ENCODE measurements at regions not wholly inside any gene's neighbourhood (a gene's known extent, or its start where the extent isn't known, plus 50 kb on each side); places are given as distances from the start of the nearest gene placed in this dataset.

- DNase-seq, result no peak
Observed at GRCh38 chr2:59490994-59491393, 1062.5 kb downstream of the BCL11A start.

GRCh38 chr2:59490192-59490591 is 1063.3 kb downstream of the BCL11A start:
- DNase-seq, result no peak

GRCh38 chr2:59484673-59485072 is 1068.8 kb downstream of the BCL11A start:
- no peak for DNase-seq

GRCh38 chr2:59463426-59463825 is 1090.0 kb downstream of the BCL11A start:
- peak; percentile 91 for DNase-seq

- no peak for DNase-seq
Observed at GRCh38 chr2:59462422-59463197, 1090.8 kb downstream of the BCL11A start.

- no peak for DNase-seq
Observed at GRCh38 chr2:59461127-59461526, 1092.3 kb downstream of the BCL11A start.

- no peak for DNase-seq
Observed at GRCh38 chr2:59458800-59459199, 1094.7 kb downstream of the BCL11A start.

- DNase-seq, result no peak
Observed at GRCh38 chr2:59456285-59456684, 1097.2 kb downstream of the BCL11A start.

- DNase-seq, result no peak
Observed at GRCh38 chr2:59449274-59449673, 1104.2 kb downstream of the BCL11A start.

- DNase-seq, result no peak
Observed at GRCh38 chr2:59440491-59440890, 1113.0 kb downstream of the BCL11A start.

GRCh38 chr2:59435635-59436034 is 1117.8 kb downstream of the BCL11A start:
- DNase-seq, result no peak

GRCh38 chr2:59428940-59429339 is 1124.5 kb downstream of the BCL11A start:
- no peak for DNase-seq

- DNase-seq, result no peak
Observed at GRCh38 chr2:59427980-59428379, 1125.5 kb downstream of the BCL11A start.

- DNase-seq, result no peak
Observed at GRCh38 chr2:59425247-59425646, 1128.2 kb downstream of the BCL11A start.

GRCh38 chr2:59413751-59414570 is 1139.5 kb downstream of the BCL11A start:
- DNase-seq, result no peak

- DNase-seq, result no peak
Observed at GRCh38 chr2:59399126-59399525, 1154.3 kb downstream of the BCL11A start.

GRCh38 chr2:59398081-59398480 is 1155.4 kb downstream of the BCL11A start:
- no peak for DNase-seq

- no peak for DNase-seq
Observed at GRCh38 chr2:59395119-59395518, 1154.0 kb upstream of the FANCL start.

GRCh38 chr2:59391896-59392295 is 1150.8 kb upstream of the FANCL start:
- no peak for DNase-seq

GRCh38 chr2:59390581-59390980 is 1149.5 kb upstream of the FANCL start:
- no peak for DNase-seq

- no peak for DNase-seq
Observed at GRCh38 chr2:59389240-59389639, 1148.1 kb upstream of the FANCL start.

- DNase-seq, result no peak
Observed at GRCh38 chr2:59385971-59386370, 1144.8 kb upstream of the FANCL start.

GRCh38 chr2:59383473-59383872 is 1142.3 kb upstream of the FANCL start:
- DNase-seq, result no peak

GRCh38 chr2:59378127-59378526 is 1137.0 kb upstream of the FANCL start:
- no peak for DNase-seq

All from islet precursor cell (in vitro differentiated cells).